GM12872 (cell line): ENCODE measurements at regions not wholly inside any gene's neighbourhood (a gene's known extent, or its start where the extent isn't known, plus 50 kb on each side); places are given as distances from the start of the nearest gene placed in this dataset.

ENCODE experiments used
- TF ChIP-seq, protein P1 (sequence below): IDR thresholded peaks from 3 replicates; pipeline ENCODE4 v1.5.1; 2011; ENCODE audit warnings: low read depth, mild to moderate bottlenecking, low read length, moderate library complexity; ENCODE audit not compliant: insufficient read depth

DNA sequence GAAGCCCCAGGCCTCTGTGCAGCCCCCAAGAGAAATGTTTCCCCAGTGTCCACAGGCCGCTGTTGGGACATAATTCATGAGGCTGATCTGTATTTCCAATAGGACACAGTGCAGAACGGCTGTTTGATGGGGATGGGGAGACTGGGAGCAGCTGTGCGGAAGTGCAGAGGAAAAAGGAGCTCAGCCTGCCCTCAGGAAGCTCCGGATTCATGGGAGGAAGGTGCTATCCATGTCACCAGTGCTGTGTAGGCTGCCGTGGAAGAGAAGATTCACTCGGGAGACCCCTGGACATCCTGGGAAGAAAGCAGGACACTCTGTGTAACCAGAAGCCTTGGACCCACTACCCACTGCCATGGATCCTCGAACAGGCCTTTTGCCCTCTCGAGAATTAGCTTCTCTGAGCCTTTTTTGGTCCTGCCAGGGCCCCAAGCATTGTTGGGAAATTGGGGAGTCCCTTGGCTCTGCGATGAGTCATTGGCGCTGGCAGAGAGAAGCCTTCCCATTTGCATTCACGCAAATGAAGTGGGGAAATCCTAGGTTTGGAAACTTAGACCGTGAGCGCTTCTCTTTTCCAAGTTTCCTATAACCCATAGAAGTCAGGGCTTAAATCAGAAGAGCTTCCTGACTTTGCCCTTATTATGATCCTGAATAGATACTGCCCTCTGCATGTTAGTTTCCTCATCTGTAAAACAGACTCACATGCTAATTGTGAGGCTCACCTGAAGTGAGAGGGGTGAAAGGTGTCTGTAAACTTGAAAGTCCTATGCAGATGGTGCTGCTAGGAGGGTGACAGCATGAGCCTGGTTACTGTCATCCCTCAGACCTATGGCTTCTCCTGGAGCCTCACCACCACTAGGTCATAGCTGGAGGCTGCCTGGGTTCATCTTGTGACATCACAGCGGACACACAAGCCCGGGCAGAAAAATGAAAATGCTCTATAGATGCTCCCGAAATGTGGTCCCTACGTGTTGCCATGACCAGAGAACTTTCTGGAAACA is 229.2 kb upstream of the B3GAT1 start:
- TF ChIP-seq, protein P1, sequence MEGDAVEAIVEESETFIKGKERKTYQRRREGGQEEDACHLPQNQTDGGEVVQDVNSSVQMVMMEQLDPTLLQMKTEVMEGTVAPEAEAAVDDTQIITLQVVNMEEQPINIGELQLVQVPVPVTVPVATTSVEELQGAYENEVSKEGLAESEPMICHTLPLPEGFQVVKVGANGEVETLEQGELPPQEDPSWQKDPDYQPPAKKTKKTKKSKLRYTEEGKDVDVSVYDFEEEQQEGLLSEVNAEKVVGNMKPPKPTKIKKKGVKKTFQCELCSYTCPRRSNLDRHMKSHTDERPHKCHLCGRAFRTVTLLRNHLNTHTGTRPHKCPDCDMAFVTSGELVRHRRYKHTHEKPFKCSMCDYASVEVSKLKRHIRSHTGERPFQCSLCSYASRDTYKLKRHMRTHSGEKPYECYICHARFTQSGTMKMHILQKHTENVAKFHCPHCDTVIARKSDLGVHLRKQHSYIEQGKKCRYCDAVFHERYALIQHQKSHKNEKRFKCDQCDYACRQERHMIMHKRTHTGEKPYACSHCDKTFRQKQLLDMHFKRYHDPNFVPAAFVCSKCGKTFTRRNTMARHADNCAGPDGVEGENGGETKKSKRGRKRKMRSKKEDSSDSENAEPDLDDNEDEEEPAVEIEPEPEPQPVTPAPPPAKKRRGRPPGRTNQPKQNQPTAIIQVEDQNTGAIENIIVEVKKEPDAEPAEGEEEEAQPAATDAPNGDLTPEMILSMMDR, result no peak

GRCh38 chr11:134640536-134640935 is 228.5 kb upstream of the B3GAT1 start:
- TF ChIP-seq, protein P1, result no peak

DNA sequence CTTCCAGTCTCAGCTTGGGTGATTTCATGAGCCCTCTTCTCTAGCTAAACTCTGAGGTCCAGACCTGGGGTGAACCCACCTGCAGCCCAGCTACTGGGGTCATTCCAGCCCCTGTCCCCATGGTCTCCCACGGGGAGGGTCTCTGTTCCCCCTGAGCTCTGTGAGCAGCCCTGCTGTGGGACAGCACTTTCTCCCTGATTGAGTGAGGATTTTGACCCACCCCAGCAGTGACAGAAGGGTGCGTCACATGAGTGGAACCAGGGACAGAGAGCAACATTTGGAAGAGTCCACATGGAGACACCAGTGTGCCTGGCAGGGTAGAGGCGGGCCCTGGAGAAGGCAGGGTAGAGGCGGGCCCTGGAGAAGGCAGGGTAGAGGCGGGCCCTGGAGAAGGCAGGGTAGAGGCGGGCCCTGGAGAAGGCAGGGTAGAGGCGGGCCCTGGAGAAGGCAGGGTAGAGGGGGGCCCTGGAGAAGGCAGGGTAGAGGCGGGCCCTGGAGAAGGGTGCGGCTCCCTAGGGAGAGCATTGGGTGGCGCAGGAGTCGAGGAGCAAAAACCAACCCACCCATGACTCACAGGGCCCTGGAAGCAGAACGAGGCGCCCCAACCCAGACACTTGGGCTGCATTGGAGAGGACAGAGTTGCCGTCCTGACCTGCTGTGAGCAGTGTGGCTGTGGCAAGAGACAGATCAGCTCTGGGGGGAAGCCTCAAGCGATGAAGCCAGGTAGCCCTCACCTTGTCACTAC is 227.7 kb upstream of the B3GAT1 start:
- TF ChIP-seq, protein P1, result no peak

GRCh38 chr11:134638796-134639430 is 226.9 kb upstream of the B3GAT1 start:
- TF ChIP-seq, protein P1, result no peak

GRCh38 chr11:134637091-134638015 is 225.3 kb upstream of the B3GAT1 start:
- TF ChIP-seq, protein P1, result no peak

DNA sequence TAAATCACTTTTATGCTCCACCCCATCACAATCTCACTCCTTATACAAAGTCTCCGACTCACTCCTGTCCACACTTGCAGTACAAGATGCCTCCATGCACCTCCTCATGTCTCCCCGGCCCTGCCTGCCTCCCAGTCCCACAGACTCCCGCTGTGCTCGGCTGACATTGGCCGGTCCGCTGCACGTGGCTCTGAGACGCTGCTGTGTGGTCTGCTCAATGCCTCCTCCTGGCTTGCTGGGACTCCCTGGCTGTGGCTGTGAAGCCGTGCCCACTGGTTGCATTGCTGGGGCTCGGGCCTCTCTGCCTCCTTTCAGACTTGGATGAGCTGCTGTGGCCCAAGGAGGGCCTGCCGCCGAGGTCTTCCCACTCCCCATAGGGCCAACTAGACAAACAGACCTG is 224.0 kb upstream of the B3GAT1 start:
- TF ChIP-seq, protein P1, result no peak
